NB4 (cell line): ENCODE measurements at regions not wholly inside any gene's neighbourhood (a gene's known extent, or its start where the extent isn't known, plus 50 kb on each side); places are given as distances from the start of the nearest gene placed in this dataset.

Source experiments
- CTCF ChIP-seq: IDR thresholded peaks from one replicate; pipeline ENCODE4 v1.5.1; 2012; ENCODE audit warnings: low read depth, low read length
- MAX ChIP-seq: IDR thresholded peaks from 2 replicates; pipeline ENCODE4 v1.6.1; 2011; ENCODE audit warnings: low read depth, low read length
- MYC ChIP-seq: IDR thresholded peaks from 2 replicates; pipeline ENCODE4 v1.6.1; 2011; ENCODE audit warnings: low read depth, low read length
- POLR2A ChIP-seq: IDR thresholded peaks from 2 replicates; pipeline ENCODE4 v1.6.1; 2011; ENCODE audit warnings: mild to moderate bottlenecking; ENCODE audit not compliant: insufficient read length; ENCODE audit errors: extremely low read depth

GRCh38 chr2:176947754-176948153, 264.8 kb upstream of the HNRNPA3 start:
- TF ChIP-seq CTCF (no peak), POLR2A (no peak), MYC (no peak), MAX (no peak)
